ENCODE measurements at regions not wholly inside any gene's neighbourhood (a gene's known extent, or its start where the extent isn't known, plus 50 kb on each side); places are given as distances from the start of the nearest gene placed in this dataset.
"Not testable (repeated sequence)": the region's sequence is repeated elsewhere in the genome, so short reads cannot be mapped to it uniquely, and the experiment has no call there.

DNA sequence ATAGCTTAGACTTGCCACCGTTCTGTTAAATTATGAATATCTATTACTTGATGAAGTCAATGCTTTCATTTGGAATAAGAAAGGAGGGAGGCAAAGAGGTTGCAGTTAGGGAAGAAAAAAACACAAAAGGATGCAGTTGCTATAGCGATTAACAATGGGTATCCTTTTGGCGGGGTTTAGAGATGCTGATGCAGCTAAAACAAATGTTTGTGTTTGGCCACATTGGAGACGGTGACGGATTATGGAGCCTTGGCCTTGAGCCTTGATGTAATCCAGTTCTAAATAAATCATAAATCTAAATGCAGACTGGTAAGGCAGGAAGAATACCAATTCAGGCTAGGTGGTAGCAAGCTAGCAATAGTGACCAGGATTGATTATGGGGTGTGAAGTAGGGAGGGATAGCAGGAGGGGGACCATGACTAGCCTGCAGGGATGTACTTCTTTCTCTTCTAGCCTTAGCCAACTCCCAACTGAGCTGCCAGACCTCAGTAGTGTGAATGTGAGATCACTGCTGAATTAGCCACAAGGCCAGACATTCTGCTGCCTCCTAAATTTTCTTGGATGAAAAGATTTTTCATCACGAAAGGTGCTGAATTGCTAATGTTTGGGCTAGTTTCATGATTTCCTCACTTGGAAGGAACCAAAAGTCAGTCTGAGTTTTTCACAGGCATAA, 160.3 kb downstream of the TLR4 start:
- DNase-seq: no peak

DNA sequence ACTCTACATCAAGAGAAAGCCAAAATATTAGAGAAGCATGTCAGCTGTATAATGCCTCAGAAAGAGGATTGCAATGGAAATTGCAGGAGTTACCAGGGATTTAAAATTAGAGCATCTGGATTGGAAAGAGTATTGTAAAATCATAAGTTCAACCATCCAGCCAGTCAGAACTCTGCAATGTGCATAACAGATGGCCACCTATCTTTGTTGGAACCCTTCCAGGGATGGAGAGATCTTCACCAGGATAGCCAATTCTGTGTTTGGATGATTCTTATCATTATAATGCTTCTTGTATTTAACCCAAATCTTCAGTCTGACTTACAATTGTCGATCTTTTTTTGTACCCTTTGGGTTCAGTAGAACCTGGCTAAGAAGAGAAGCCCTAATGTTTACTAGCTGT, 164.4 kb downstream of the TLR4 start:
- DNase-seq: no peak

- no peak for DNase-seq
These were observed 165.1 kb downstream of the TLR4 start for GRCh38 chr9:117869287-117869686.

DNA sequence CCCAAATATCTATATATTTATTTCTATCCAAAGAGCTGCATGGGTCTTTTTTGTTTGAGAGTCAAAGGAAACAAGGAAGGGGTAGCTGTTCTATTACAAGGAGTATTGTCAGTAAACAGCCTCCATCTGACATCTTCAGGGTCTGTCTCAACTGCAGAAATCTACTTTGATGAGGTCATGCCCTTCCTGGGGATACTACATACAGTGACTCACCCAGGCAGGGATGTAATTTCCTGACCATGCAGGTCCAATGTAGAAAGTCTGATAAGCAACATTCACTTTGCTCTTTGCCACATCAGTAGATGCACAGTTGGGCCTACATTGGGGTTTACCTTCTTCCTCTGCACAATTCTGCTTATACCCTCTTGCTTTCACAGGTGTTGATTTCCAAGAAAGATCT, 165.5 kb downstream of the TLR4 start:
- no peak for DNase-seq

DNA sequence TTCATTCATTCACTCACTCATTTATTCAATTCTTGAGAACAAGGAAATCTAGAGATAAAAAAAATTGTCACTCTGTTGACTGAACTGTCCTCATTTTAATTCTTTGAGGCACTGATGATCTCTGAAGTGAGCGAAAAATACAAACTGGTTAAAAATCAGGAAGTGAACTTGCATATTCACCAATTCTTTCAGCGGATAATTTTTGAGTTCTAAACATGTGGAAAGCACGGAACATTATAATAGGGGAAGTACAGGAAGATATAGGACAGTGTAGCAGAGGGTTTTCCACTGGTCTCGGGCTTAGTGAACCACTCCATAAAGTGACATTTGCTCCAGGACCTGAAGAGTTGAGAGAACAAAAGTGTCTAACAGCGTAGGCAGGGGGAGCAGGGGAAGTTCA, 169.5 kb downstream of the TLR4 start:
- no peak for DNase-seq

- DNase-seq: no peak
These were observed 171.7 kb downstream of the TLR4 start for GRCh38 chr9:117875886-117876285.

DNA sequence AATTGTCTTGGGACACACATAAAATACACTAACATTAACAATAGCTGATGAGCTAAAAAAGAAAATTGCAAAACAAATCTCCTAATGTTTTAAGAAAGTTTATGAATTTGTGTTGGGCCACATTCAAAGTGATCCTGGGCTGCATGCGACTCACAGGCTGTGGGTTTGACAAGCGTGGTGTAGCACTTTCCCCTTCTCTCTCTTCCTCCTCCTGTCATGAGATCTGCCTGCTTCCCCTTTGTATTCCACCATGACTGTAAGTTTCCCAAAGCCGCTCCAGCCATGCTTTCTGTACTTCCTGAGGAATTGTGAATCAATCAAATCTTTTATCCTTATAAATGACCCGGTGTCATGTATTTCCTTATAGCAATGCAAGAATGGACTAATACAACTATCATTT, 178.0 kb downstream of the TLR4 start:
- DNase-seq: no peak

DNA sequence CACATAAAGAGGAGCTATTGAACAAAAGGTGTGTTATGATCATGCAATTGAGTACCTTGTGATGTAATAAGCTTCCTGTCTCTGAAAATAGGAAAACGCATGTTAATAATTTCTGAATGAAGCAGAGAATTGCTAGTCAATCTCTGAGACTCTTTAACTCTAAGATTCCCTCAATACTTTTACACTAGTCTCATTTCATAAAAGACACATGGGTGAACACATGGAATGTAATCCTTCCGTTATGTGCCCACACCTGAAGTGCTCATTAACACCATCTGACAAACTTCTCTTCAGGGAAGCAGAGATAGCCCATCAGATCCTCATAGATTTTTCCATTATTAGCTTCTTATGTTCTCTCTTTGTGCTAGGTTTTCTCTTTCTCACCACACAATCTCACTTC, 182.4 kb downstream of the TLR4 start:
- no peak for DNase-seq

DNA sequence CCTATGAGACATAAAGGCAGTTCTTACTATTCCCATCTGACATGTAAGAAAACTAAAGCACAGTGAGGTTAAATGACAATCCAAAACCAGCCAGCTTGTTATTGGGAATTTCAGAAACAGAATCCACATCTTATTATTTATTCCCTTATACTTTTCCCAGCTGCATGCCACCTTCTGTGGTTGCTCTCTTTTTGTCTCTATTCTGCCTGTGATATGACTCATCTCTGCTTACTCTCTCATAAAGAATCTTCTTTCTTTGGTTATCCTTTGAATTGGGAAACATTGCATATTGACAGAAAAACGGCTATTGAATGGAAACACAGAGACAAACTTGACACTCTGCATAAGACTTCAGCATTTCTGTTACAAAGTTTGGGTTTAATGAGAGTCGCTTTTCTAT, 183.2 kb downstream of the TLR4 start:
- no peak for DNase-seq

- DNase-seq: no peak
These were observed 183.7 kb downstream of the TLR4 start for GRCh38 chr9:117887941-117888340.

GRCh38 chr9:117903453-117903852, 199.2 kb downstream of the TLR4 start:
- DNase-seq: no peak

DNA sequence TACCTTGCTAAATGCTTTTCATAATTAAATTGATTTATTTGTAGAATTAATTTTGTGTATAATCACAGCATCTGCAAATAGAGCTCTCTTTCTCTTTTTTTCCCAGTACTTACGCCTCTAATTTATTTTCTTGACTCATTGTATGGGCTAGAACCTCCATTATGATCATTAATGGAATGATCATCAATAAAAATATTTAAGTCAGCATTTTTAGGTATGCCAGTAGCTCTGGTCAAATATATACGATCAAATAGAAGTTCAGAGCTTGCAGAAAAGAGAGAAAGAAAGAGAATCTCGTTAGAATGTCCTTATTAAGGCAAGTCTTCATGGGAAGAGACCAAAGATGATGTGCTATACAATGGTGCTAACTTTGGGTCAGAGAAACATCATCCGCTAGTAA, 202.6 kb downstream of the TLR4 start:
- no peak for DNase-seq

- no peak for DNase-seq
These were observed 203.2 kb downstream of the TLR4 start for GRCh38 chr9:117907420-117907819.

DNA sequence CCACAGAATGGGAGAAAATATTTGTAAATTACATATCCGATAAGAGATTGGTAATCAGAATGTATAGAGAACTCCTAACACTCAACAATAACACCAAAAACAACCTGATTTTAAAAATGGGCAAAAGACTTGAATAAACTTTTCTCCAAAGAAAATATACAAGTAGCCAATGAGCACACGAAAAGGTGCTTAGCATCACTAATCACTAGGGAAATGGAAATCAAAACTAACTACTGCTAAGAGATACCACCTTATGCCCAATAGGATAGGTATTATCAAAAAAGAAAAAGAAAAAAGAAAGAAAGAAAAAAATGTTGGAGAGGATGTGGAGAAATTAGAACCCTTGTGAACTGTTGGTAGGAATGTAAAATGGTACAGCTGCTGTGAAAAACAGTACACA, 212.1 kb downstream of the TLR4 start:
- no peak for DNase-seq

- DNase-seq: no peak
These were observed 213.7 kb downstream of the TLR4 start for GRCh38 chr9:117917873-117918272.

DNA sequence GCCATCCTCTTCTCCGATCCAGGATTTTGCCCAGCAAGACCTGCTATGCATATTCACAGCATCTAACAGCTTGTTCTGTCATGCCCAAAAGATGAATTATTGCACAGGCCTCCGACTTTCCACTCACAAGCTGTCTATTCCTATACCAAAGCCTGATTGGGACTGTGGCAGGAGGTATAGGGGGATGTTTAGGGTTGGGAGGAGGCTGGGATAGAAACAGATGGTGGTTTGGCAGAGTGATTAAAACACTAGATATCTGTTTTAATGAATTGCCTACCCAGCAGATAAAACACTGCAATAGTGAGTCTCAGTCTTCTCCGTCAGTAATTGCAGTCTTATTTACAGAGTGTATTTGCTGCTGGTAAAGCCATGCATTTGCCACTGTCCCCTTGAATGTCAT, 215.3 kb downstream of the TLR4 start:
- DNase-seq: no peak

- no peak for DNase-seq
These were observed 221.9 kb downstream of the TLR4 start for GRCh38 chr9:117926031-117926658.

DNA sequence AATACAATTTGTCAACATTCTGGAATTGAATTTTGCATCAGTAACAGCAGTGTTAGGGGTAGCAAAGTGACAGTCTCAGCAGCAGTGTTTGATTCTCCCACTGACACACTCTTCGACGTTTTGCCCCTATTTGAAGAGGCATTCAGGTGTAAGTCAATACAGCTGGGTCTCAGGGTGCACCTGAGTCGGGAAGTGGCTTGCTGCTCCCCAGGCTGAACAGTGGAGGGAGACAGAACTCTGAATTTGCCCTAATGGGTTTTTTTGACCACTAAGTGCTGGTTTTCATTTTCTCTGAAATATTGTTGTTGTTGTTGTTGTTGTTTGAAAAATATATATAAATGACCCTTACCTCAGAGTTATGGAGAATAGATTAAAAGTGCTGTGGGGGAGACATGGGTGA, 223.2 kb downstream of the TLR4 start:
- no peak for DNase-seq

- DNase-seq: peak; percentile 25
These were observed 225.7 kb downstream of the TLR4 start for GRCh38 chr9:117929868-117930267.

- no peak for DNase-seq
These were observed 228.4 kb downstream of the TLR4 start for GRCh38 chr9:117932585-117932984.

- DNase-seq: no peak
These were observed 232.3 kb downstream of the TLR4 start for GRCh38 chr9:117936185-117937130.

DNA sequence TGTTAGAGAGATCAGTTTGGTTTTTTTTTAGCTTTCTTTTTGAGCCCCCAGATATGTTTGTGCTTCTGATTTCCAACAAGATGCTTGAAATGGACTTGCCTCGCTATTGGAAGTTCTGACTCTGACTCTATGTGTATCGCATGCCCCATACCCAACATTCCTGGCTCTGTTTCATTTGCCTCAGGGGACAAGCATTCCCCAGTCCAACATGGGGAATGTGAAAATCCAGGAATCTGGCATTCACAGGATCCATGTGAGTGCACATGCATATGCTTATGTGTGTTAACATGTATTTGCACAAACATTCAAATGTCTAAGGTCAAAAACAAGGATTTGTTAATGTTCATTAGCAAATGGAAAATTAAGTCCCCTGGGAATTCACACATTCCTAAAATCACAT, 233.9 kb downstream of the TLR4 start:
- DNase-seq: no peak

DNA sequence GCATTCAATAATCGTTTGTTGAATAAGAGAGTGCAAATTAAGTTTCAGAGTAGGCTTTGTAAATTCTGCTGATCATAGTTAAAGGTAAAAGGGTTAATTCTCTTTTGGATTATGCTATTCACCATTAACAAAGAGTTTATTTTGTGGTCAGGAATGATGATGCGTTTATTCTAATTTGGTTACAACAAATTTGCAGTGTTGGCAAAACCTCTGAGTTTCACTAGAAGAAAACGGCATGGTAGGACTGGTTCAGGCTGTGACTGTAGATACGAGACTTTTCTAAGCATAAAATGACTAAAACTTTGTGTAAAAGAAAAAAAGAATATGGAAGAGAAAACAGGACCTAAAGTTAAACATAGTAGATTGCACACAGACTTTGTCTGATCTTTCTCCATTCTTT, 234.7 kb downstream of the TLR4 start:
- no peak for DNase-seq

DNA sequence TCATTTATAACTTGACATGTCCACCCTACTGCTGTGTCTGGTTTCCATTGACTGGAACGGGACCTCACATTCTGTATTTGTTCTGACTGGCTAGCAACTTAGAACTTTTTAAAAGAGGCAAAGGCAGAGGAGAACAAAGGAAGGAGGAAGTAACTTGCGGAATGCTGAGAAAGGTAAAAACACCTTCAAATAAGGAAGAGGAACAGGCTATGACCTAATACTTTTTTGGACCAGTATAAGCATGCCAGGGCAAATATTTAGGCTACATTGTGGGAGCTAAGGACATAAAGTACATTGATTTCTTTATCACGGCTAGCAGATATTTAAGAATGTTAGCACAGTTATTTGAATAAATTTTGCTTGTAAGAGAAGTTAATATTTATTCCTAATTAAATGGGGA, 240.5 kb downstream of the TLR4 start:
- not testable (repeated sequence) for DNase-seq

All from NCI-H2029 (cell line).